NAMALWA (cell line): ENCODE measurements at regions not wholly inside any gene's neighbourhood (a gene's known extent, or its start where the extent isn't known, plus 50 kb on each side); places are given as distances from the start of the nearest gene placed in this dataset.

ENCODE experiments used
- DNase-seq: peaks from one replicate; pipeline ENCODE4 v3.0.0-alpha.2; 2015; ENCODE audit warnings: low spot score

- no peak for DNase-seq
Measured at GRCh38 chr17:65404761-65405160, 156.7 kb downstream of the AXIN2 start.

GRCh38 chr17:65403626-65404025, 157.8 kb downstream of the AXIN2 start:
- no peak for DNase-seq

GRCh38 chr17:65402513-65403496, 158.6 kb downstream of the AXIN2 start:
- DNase-seq, result no peak

GRCh38 chr17:65401561-65401960, 159.9 kb downstream of the AXIN2 start:
- DNase-seq, result no peak

- DNase-seq, result no peak
Measured at GRCh38 chr17:65400701-65401100, 160.7 kb downstream of the AXIN2 start.

- DNase-seq, result no peak
Measured at GRCh38 chr17:65398040-65398787, 163.2 kb downstream of the AXIN2 start.

GRCh38 chr17:65395924-65396323, 165.5 kb downstream of the AXIN2 start:
- DNase-seq, result no peak

GRCh38 chr17:65394811-65395472, 166.5 kb downstream of the AXIN2 start:
- DNase-seq, result peak; percentile 14

- DNase-seq, result no peak
Measured at GRCh38 chr17:65393514-65393913, 167.9 kb downstream of the AXIN2 start.

- no peak for DNase-seq
Measured at GRCh38 chr17:65389949-65390348, 171.5 kb downstream of the AXIN2 start.

- DNase-seq, result no peak
Measured at GRCh38 chr17:65389426-65389825, 172.0 kb downstream of the AXIN2 start.

GRCh38 chr17:65388911-65389310, 172.5 kb downstream of the AXIN2 start:
- no peak for DNase-seq

GRCh38 chr17:65387322-65387721, 174.1 kb downstream of the AXIN2 start:
- no peak for DNase-seq

- no peak for DNase-seq
Measured at GRCh38 chr17:65385726-65386125, 175.7 kb downstream of the AXIN2 start.

- DNase-seq, result no peak
Measured at GRCh38 chr17:65385071-65385470, 176.4 kb downstream of the AXIN2 start.

- no peak for DNase-seq
Measured at GRCh38 chr17:65381152-65381551, 180.3 kb downstream of the AXIN2 start.

- DNase-seq, result no peak
Measured at GRCh38 chr17:65374966-65375365, 186.5 kb downstream of the AXIN2 start.

GRCh38 chr17:65371702-65372101, 189.7 kb downstream of the AXIN2 start:
- no peak for DNase-seq

GRCh38 chr17:65370669-65371131, 190.7 kb downstream of the AXIN2 start:
- DNase-seq, result no peak

GRCh38 chr17:65368341-65368740, 193.1 kb downstream of the AXIN2 start:
- DNase-seq, result no peak

GRCh38 chr17:65366102-65366844, 195.2 kb downstream of the AXIN2 start:
- DNase-seq, result no peak

GRCh38 chr17:65365169-65365568, 196.3 kb downstream of the AXIN2 start:
- DNase-seq, result no peak
